ENCODE measurements at regions not wholly inside any gene's neighbourhood (a gene's known extent, or its start where the extent isn't known, plus 50 kb on each side); places are given as distances from the start of the nearest gene placed in this dataset.

GRCh38 chr5:7269591-7270274 is 126.2 kb upstream of the ADCY2 start:
- TF ChIP-seq EZH2 (IDR thresholded peaks at IDR 0.05; ENCODE audit: borderline replicate concordance, low read length) (no peak), CTCF (IDR thresholded peaks at IDR 0.05; ENCODE audit: low read length) (no peak)
